ENCODE measurements at regions not wholly inside any gene's neighbourhood (a gene's known extent, or its start where the extent isn't known, plus 50 kb on each side); places are given as distances from the start of the nearest gene placed in this dataset.

- TF ChIP-seq HNF1B (CRISPR knock-in tag; IDR thresholded peaks at IDR 0.05) (peak; percentile 51; the same call in 1 of the 2 replicates), BRCA1 (CRISPR knock-in tag; IDR thresholded peaks at IDR 0.05) (no peak), KDM6A (CRISPR knock-in tag; IDR thresholded peaks at IDR 0.05; ENCODE audit: low read depth) (no peak), CCDC6 (CRISPR knock-in tag; IDR thresholded peaks at IDR 0.05) (no peak), JUND (CRISPR knock-in tag; IDR thresholded peaks at IDR 0.05) (peak; percentile 83; the same call in 1 of the 2 replicates), MLX (CRISPR knock-in tag; IDR thresholded peaks at IDR 0.05) (no peak), FIP1L1 (IDR thresholded peaks at IDR 0.05; ENCODE audit: borderline replicate concordance, insufficient read depth, low read depth, low read length) (no peak), SP4 (CRISPR knock-in tag; IDR thresholded peaks at IDR 0.05) (peak; percentile 20; the same call in 1 of the 2 replicates), MIER2 (CRISPR knock-in tag; IDR thresholded peaks at IDR 0.05) (no peak), PAXIP1 (CRISPR knock-in tag; conservative IDR thresholded peaks at IDR 0.05) (peak; percentile 46; the same call in 1 of the 2 replicates), TGIF2 (CRISPR knock-in tag; IDR thresholded peaks at IDR 0.05) (no peak), SSRP1 (CRISPR knock-in tag; IDR thresholded peaks at IDR 0.05) (no peak), MED1 (CRISPR knock-in tag; IDR thresholded peaks at IDR 0.05) (0 out of 2 replicates have a peak, but pooled peaks have one; percentile 40), POLR2AphosphoS5 (IDR thresholded peaks at IDR 0.05; ENCODE audit: low read depth, low read length) (no peak), ZNF724P (CRISPR knock-in tag; IDR thresholded peaks at IDR 0.05; ENCODE audit: borderline replicate concordance) (no peak), NFATC3 (CRISPR knock-in tag; IDR thresholded peaks at IDR 0.05) (no peak), BCL6 (CRISPR knock-in tag; IDR thresholded peaks at IDR 0.05) (peak; percentile 57; the same call in 1 of the 2 replicates), THRA (CRISPR knock-in tag; IDR thresholded peaks at IDR 0.05; ENCODE audit: borderline replicate concordance) (no peak), TEAD3 (CRISPR knock-in tag; optimal IDR thresholded peaks at IDR 0.05; ENCODE audit: borderline replicate concordance) (peak; percentile 87), CTCF (CRISPR knock-in tag; IDR thresholded peaks at IDR 0.05) (peak; percentile 53), NCOR1 (IDR thresholded peaks at IDR 0.05; ENCODE audit: borderline replicate concordance, low read length) (no peak), MED13 (CRISPR knock-in tag; IDR thresholded peaks at IDR 0.05) (no peak), SUZ12 (IDR thresholded peaks at IDR 0.05; ENCODE audit: low read depth, low read length) (no peak)
Measured at GRCh38 chr3:124512881-124513609, 217.2 kb upstream of the UMPS start (continued).

All from HepG2 (cell line).